Left lung (tissue), 4 donors: ENCODE measurements at regions not wholly inside any gene's neighbourhood (a gene's known extent, or its start where the extent isn't known, plus 50 kb on each side); places are given as distances from the start of the nearest gene placed in this dataset.

ENCODE experiments used
- ATAC-seq: fragments of 200-7000 bp; cut with Tn5 transposase; one replicate; pipeline ENCODE4 v1.9.1; 2020; ENCODE audit warnings: moderate library complexity
- DNase-seq, 4 donors: peaks; one replicate each; pipeline ENCODE4 v3.0.0-alpha.2; 2013 to 2020
- H3K27ac ChIP-seq, 2 donors: fragments of 200-600 bp; sonication (generic) in 1 of 2; one replicate each; pipeline versions ENCODE4 v1.5.0 to v1.8.0; 2020 to 2021
- H3K27me3 ChIP-seq, 2 donors: fragments of 200-600 bp; sonication (generic) in 1 of 2; one replicate each; pipeline versions ENCODE4 v1.5.0 to v1.8.0; 2020 to 2021
- H3K36me3 ChIP-seq, 2 donors: fragments of 200-600 bp; sonication (generic) in 1 of 2; one replicate each; pipeline versions ENCODE4 v1.5.0 to v1.8.0; 2020 to 2021
- H3K4me1 ChIP-seq, 2 donors: fragments of 200-600 bp; one replicate each; pipeline ENCODE4 v1.8.0; 2021
- H3K4me3 ChIP-seq, 2 donors: fragments of 200-600 bp; sonication (generic) in 1 of 2; one replicate each; pipeline versions ENCODE4 v1.5.0 to v1.8.0; 2020 to 2021; ENCODE audit warnings: mild to moderate bottlenecking in 1 of 2
- H3K9me3 ChIP-seq, 2 donors: fragments of 200-600 bp; sonication (generic) in 1 of 2; one replicate each; pipeline versions ENCODE4 v1.5.0 to v1.8.0; 2020 to 2021
- intact Hi-C, 2 donors: fragments of 100-400 bp; cut with DNase I; formaldehyde crosslinking; loops; one replicate each; pipeline versions ENCODE4 v1.11.2 to v1.14.2; 2022
- TF ChIP-seq, protein P1 (sequence below), 2 donors: fragments of 200-600 bp; sonication (generic) in 1 of 2; IDR thresholded peaks; one replicate each; pipeline versions ENCODE4 v1.5.0 to v1.8.0; 2021; ENCODE audit warnings: antibody characterized with exemption in 2 of 2
- donor health status: DM: no; HTN: yes; CAD: no.
- donor health status: DM: no; HTN: no; CAD: no.

DNA sequence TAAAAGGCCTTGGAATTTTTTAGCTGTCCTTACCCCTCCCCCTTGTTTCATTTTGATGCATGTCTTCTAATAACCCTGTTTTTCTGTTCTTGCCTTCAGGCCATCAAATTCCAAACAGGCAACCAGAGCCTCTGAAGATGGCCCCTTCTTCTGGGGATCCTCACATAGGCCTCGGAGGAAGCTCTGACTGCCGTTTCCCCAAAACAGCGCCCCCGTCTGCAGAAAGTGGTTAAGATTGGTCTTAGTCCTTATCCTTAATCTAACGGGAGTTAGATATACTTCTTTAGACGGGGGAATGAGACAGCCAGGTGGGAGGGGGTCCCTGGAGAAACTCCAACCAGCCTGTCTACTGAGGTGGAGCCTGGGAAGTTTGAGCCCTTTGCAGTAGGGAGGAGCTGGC lies 226.3 kb upstream of the ZNF608 start:
- H3K4me3 ChIP-seq: no peak overlapping the region
- H3K36me3 ChIP-seq: no peaks in the 10 kb centered on the region
- intact Hi-C loops: no loop called here
- H3K27ac ChIP-seq: no peak overlapping the region
- TF ChIP-seq, protein P1, sequence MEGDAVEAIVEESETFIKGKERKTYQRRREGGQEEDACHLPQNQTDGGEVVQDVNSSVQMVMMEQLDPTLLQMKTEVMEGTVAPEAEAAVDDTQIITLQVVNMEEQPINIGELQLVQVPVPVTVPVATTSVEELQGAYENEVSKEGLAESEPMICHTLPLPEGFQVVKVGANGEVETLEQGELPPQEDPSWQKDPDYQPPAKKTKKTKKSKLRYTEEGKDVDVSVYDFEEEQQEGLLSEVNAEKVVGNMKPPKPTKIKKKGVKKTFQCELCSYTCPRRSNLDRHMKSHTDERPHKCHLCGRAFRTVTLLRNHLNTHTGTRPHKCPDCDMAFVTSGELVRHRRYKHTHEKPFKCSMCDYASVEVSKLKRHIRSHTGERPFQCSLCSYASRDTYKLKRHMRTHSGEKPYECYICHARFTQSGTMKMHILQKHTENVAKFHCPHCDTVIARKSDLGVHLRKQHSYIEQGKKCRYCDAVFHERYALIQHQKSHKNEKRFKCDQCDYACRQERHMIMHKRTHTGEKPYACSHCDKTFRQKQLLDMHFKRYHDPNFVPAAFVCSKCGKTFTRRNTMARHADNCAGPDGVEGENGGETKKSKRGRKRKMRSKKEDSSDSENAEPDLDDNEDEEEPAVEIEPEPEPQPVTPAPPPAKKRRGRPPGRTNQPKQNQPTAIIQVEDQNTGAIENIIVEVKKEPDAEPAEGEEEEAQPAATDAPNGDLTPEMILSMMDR (IDR thresholded peaks at IDR 0.05): no peak
- H3K4me1 ChIP-seq: no peaks in the 10 kb centered on the region
- no peak for DNase-seq
- no peak for ATAC-seq
- no peaks in the 10 kb centered on the region for H3K27me3 ChIP-seq
- H3K9me3 ChIP-seq: no peaks in the 10 kb centered on the region

DNA sequence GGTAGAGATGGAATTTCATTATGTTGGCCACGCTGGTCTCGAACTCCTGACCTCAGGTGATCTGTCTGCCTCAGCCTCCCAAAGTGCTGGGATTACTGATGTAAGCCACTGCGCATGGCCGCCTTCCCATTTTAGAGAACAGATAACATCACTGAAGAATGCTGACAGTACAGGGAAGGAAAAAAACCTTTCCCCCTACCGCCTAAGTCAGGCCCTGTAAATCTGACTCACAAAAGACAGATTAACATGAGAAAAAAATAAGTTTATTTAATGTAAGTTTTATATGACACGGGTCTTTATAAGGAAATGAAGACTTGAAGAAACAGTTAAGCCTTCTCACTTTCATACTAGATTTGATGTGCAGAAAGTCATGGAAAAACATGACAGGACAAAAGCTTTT lies 227.2 kb upstream of the ZNF608 start:
- H3K27me3 ChIP-seq: no peaks in the 10 kb centered on the region
- intact Hi-C loops: no loop called here
- H3K36me3 ChIP-seq: no peaks in the 10 kb centered on the region
- TF ChIP-seq, protein P1 (IDR thresholded peaks at IDR 0.05): no peak
- DNase-seq: no peak
- no peak overlapping the region for H3K4me3 ChIP-seq
- no peak for ATAC-seq
- H3K9me3 ChIP-seq: no peaks in the 10 kb centered on the region
- H3K27ac ChIP-seq: no peak overlapping the region
- no peaks in the 10 kb centered on the region for H3K4me1 ChIP-seq

DNA sequence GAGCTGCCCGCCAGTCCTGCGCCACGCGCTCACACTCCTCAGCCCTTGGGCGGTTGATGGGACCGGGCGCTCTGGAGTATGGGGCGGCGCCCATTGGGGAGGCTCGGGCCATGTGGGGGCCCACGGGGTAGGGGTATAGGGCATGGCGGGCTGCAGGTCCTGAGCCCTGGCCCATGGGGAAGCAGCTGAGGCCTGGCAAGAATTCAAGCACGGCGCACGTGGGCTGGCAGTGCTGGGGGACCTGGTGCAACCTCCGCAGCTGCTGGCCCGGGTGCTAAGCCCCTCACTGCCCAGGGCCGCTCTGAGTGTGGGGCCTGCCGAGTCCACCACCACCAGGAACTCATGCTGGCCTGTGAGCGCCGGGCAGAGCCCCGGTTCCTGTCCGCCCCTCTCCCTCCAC lies 229.6 kb upstream of the ZNF608 start:
- H3K4me3 ChIP-seq: no peak overlapping the region
- TF ChIP-seq, protein P1 (IDR thresholded peaks at IDR 0.05): no peak
- no peak for ATAC-seq
- DNase-seq: peak in 1 of 4 donors; percentile 73
- H3K36me3 ChIP-seq: no peaks in the 10 kb centered on the region
- H3K27ac ChIP-seq: no peak overlapping the region
- intact Hi-C loops: no loop called here
- no peaks in the 10 kb centered on the region for H3K9me3 ChIP-seq
- no peaks in the 10 kb centered on the region for H3K27me3 ChIP-seq
- H3K4me1 ChIP-seq: peaks cover 0 to 6% of the 10 kb centered on the region in 2 donors

DNA sequence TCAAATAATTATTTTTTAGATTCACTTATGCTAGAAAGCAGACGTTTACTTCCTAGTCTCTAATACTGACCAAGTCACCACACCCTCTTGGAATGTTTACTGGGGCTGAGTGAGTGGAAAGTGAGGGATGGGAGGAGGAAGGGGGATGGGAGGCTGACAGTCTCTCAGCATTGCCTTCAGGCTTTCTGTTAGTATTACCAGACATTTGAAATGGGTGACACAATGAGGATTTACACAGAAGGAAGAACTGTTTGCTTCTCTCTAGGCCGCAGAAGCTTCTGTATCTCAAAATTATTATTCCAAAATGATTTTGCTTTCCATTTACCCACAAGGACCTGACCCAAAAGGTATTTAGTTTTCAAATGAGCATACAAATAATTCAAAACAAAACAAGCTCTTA lies 232.8 kb upstream of the ZNF608 start:
- H3K9me3 ChIP-seq: peaks cover 0 to 11% of the 10 kb centered on the region in 2 donors
- H3K4me3 ChIP-seq: no peak overlapping the region
- peaks cover 0 to 6% of the 10 kb centered on the region in 2 donors for H3K4me1 ChIP-seq
- intact Hi-C loops: no loop called here
- DNase-seq (no peak), ATAC-seq (peak; percentile 90)
- TF ChIP-seq, protein P1 (IDR thresholded peaks at IDR 0.05): no peak
- no peak overlapping the region for H3K27ac ChIP-seq
- no peaks in the 10 kb centered on the region for H3K27me3 ChIP-seq
- H3K36me3 ChIP-seq: no peaks in the 10 kb centered on the region

DNA sequence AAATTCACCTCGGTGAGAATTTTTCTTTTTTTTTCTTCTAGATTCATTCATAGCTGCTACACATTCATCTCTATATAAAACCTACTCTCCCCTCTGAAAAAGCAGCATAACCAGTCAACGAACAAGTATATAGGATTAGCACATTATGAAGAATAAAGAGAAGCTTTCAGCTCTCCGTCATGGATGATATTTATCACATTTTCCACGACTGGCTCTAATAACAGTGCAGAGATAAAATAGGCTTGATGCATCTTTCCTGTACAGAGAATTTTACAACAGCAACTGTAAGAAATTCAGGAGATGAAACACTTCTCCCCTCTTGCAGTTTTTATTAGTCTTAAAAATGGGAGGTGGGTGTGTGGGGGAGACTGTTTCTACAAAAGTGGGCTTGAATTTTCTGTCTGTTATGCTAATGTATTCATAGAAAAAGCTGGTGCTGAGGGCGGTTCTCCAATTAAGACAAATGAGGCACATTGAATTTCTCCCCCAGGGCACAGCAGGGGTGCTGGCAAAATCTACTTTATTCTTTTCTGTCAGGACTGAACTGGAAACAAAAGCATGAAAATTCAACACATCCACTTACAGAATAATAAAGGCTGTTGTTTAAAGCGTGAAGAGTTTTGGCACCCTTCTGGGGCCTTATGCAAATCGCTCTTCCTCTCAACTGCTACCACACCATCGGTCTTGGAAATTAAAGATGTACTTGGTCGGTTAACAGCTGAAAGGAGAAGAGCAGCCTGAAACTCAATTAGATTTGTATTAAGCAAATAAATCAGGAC lies 233.9 kb upstream of the ZNF608 start:
- Histone ChIP-seq H3K27ac (no peak overlapping the region), H3K27me3 (no peaks in the 10 kb centered on the region), H3K9me3 (peaks cover 0 to 12% of the 10 kb centered on the region in 2 donors), H3K4me1 (peaks cover 0 to 6% of the 10 kb centered on the region in 2 donors), H3K36me3 (no peaks in the 10 kb centered on the region), H3K4me3 (no peak overlapping the region)
- DNase-seq (no peak), ATAC-seq (no peak)
- intact Hi-C loops: no loop called here
- TF ChIP-seq, protein P1 (IDR thresholded peaks at IDR 0.05): no peak
